ENCODE measurements at regions not wholly inside any gene's neighbourhood (a gene's known extent, or its start where the extent isn't known, plus 50 kb on each side); places are given as distances from the start of the nearest gene placed in this dataset.

- TF ChIP-seq POLR2A (IDR thresholded peaks at IDR 0.05) (no peak), CTCF (IDR thresholded peaks at IDR 0.05) (no peak)
Measured at GRCh38 chr9:104986096-104986495, 58.1 kb upstream of the ABCA1 start.
